GM13976 (cell line): ENCODE measurements at regions not wholly inside any gene's neighbourhood (a gene's known extent, or its start where the extent isn't known, plus 50 kb on each side); places are given as distances from the start of the nearest gene placed in this dataset.

Experiments used
- DNase-seq: peaks from one replicate; pipeline ENCODE4 v3.0.0; 2012; ENCODE audit warnings: low spot score
- CTCF ChIP-seq: IDR thresholded peaks from 2 replicates; pipeline ENCODE4 v1.5.1; 2012; ENCODE audit warnings: borderline replicate concordance, mild to moderate bottlenecking; ENCODE audit not compliant: insufficient read depth; ENCODE audit errors: extremely low read depth, missing control alignments, control extremely low read depth
- in situ Hi-C: fragments of 300-500 bp; cut with MboI; formaldehyde crosslinking; loops from one replicate; pipeline ENCODE4 v1.12.0; 2022; ENCODE audit warnings: low sequenced_read_pairs, mixed read lengths, inconsistent platforms; ENCODE audit not compliant: unreplicated experiment

- no peak for DNase-seq
- in situ Hi-C loops = no loop called here
- TF ChIP-seq CTCF = no peak
Measured at GRCh38 chr3:72147600-72147999, 362.7 kb upstream of the PROK2 start.

- TF ChIP-seq CTCF = no peak
- DNase-seq = no peak
- in situ Hi-C loops = no loop called here
Measured at GRCh38 chr3:72145506-72146380, 360.8 kb upstream of the PROK2 start.

GRCh38 chr3:72144773-72145505, 360.0 kb upstream of the PROK2 start:
- no peak for TF ChIP-seq CTCF
- DNase-seq = peak; percentile 38
- in situ Hi-C loops = no loop called here

- no peak for DNase-seq
- no peak for TF ChIP-seq CTCF
- in situ Hi-C loops = no loop called here
Measured at GRCh38 chr3:72143966-72144717, 359.2 kb upstream of the PROK2 start.

GRCh38 chr3:72143322-72143721, 358.4 kb upstream of the PROK2 start:
- in situ Hi-C loops = no loop called here
- DNase-seq = no peak
- no peak for TF ChIP-seq CTCF

GRCh38 chr3:72142028-72142427, 357.1 kb upstream of the PROK2 start:
- TF ChIP-seq CTCF = no peak
- in situ Hi-C loops = no loop called here
- no peak for DNase-seq
